ENCODE measurements at regions not wholly inside any gene's neighbourhood (a gene's known extent, or its start where the extent isn't known, plus 50 kb on each side); places are given as distances from the start of the nearest gene placed in this dataset.

DNA sequence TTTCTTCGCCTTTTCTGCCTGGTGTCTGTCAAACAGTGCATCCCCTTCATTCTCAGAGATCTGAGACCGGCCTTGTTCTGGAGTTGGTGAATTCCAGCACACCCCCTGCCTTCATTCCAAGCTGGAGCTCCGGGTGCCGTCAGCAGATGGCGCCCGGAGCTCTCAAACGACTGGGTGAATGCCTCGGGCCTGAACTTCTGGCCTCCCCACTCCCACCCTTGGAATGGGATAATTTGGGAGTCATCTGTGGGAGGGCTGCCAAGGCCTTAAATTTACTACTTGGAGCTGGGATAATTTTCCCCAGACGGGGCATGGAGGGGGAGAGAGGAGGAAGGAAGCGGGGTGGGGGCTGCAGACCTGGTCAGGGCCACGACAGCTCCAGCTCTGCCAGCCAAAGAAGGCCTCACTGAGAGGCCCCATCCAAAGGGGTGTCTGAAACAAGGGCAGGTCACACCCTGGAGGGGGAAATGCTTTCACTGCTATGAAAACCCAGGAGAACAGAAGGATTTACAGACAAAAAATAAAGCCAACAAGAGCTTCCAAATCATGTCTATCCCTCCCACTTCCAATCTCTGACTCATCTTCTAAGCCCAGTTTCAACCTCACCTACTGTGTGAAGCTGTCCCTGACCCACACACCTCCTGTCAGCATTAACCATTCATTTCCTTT, 187.9 kb downstream of the OPA1 start (continued):
- TF ChIP-seq ZNF561 (tag by site-specific recombination; IDR thresholded peaks at IDR 0.05; ENCODE audit: borderline replicate concordance) (peak; percentile 22; the same call in 1 of the 2 replicates), HOXD13 (CRISPR knock-in tag; IDR thresholded peaks at IDR 0.05; ENCODE audit: borderline replicate concordance) (no peak), ZNF37A (tag by site-specific recombination; IDR thresholded peaks at IDR 0.05) (no peak), ZNF629 (tag by site-specific recombination; IDR thresholded peaks at IDR 0.05) (0 out of 2 replicates have a peak, but pooled peaks have one; percentile 51), TCF7L2 (IDR thresholded peaks at IDR 0.05; ENCODE audit: borderline replicate concordance, low read depth, low read length) (no peak), ZBTB17 (tag by site-specific recombination; IDR thresholded peaks at IDR 0.05) (0 out of 2 replicates have a peak, but pooled peaks have one; percentile 14), GFI1B (tag by site-specific recombination; IDR thresholded peaks at IDR 0.05) (no peak), ZNF24 (tag by site-specific recombination; IDR thresholded peaks at IDR 0.05) (no peak), ZNF394 (tag by site-specific recombination; IDR thresholded peaks at IDR 0.05; ENCODE audit: borderline replicate concordance) (no peak), ZNF324 (tag by site-specific recombination; IDR thresholded peaks at IDR 0.05) (no peak), PBX3 (CRISPR knock-in tag; IDR thresholded peaks at IDR 0.05) (no peak), ZNF157 (tag by site-specific recombination; IDR thresholded peaks at IDR 0.05) (no peak), ZNF391 (tag by site-specific recombination; IDR thresholded peaks at IDR 0.05; ENCODE audit: borderline replicate concordance, low read depth) (peak; percentile 56; the same call in 1 of the 2 replicates), TSHZ1 (tag by site-specific recombination; IDR thresholded peaks at IDR 0.05; ENCODE audit: borderline replicate concordance) (no peak), ZNF214 (tag by site-specific recombination; IDR thresholded peaks at IDR 0.05; ENCODE audit: borderline replicate concordance) (no peak), ZNF660 (tag by site-specific recombination; IDR thresholded peaks at IDR 0.05) (peak; percentile 87; the same call in 1 of the 2 replicates), ZNF843 (tag by site-specific recombination; IDR thresholded peaks at IDR 0.05) (no peak), ZNF266 (tag by site-specific recombination; IDR thresholded peaks at IDR 0.05; ENCODE audit: low read depth) (no peak), ZNF548 (tag by site-specific recombination; IDR thresholded peaks at IDR 0.05) (no peak), ZNF311 (tag by site-specific recombination; IDR thresholded peaks at IDR 0.05; ENCODE audit: borderline replicate concordance) (no peak), ZNF2 (tag by site-specific recombination; IDR thresholded peaks at IDR 0.05) (peak; percentile 51; the same call in 1 of the 2 replicates), KLF10 (tag by site-specific recombination; IDR thresholded peaks at IDR 0.05) (peak; percentile 35; the same call in 1 of the 2 replicates)
- TF ChIP-seq, protein P1, sequence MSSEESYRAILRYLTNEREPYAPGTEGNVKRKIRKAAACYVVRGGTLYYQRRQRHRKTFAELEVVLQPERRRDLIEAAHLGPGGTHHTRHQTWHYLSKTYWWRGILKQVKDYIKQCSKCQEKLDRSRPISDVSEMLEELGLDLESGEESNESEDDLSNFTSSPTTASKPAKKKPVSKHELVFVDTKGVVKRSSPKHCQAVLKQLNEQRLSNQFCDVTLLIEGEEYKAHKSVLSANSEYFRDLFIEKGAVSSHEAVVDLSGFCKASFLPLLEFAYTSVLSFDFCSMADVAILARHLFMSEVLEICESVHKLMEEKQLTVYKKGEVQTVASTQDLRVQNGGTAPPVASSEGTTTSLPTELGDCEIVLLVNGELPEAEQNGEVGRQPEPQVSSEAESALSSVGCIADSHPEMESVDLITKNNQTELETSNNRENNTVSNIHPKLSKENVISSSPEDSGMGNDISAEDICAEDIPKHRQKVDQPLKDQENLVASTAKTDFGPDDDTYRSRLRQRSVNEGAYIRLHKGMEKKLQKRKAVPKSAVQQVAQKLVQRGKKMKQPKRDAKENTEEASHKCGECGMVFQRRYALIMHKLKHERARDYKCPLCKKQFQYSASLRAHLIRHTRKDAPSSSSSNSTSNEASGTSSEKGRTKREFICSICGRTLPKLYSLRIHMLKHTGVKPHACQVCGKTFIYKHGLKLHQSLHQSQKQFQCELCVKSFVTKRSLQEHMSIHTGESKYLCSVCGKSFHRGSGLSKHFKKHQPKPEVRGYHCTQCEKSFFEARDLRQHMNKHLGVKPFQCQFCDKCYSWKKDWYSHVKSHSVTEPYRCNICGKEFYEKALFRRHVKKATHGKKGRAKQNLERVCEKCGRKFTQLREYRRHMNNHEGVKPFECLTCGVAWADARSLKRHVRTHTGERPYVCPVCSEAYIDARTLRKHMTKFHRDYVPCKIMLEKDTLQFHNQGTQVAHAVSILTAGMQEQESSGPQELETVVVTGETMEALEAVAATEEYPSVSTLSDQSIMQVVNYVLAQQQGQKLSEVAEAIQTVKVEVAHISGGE (tag by site-specific recombination; conservative IDR thresholded peaks at IDR 0.05; ENCODE audit: low read depth): no peak
- TF ChIP-seq, protein P2, sequence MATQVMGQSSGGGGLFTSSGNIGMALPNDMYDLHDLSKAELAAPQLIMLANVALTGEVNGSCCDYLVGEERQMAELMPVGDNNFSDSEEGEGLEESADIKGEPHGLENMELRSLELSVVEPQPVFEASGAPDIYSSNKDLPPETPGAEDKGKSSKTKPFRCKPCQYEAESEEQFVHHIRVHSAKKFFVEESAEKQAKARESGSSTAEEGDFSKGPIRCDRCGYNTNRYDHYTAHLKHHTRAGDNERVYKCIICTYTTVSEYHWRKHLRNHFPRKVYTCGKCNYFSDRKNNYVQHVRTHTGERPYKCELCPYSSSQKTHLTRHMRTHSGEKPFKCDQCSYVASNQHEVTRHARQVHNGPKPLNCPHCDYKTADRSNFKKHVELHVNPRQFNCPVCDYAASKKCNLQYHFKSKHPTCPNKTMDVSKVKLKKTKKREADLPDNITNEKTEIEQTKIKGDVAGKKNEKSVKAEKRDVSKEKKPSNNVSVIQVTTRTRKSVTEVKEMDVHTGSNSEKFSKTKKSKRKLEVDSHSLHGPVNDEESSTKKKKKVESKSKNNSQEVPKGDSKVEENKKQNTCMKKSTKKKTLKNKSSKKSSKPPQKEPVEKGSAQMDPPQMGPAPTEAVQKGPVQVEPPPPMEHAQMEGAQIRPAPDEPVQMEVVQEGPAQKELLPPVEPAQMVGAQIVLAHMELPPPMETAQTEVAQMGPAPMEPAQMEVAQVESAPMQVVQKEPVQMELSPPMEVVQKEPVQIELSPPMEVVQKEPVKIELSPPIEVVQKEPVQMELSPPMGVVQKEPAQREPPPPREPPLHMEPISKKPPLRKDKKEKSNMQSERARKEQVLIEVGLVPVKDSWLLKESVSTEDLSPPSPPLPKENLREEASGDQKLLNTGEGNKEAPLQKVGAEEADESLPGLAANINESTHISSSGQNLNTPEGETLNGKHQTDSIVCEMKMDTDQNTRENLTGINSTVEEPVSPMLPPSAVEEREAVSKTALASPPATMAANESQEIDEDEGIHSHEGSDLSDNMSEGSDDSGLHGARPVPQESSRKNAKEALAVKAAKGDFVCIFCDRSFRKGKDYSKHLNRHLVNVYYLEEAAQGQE (tag by site-specific recombination; IDR thresholded peaks at IDR 0.05): no peak
- TF ChIP-seq, protein P3, sequence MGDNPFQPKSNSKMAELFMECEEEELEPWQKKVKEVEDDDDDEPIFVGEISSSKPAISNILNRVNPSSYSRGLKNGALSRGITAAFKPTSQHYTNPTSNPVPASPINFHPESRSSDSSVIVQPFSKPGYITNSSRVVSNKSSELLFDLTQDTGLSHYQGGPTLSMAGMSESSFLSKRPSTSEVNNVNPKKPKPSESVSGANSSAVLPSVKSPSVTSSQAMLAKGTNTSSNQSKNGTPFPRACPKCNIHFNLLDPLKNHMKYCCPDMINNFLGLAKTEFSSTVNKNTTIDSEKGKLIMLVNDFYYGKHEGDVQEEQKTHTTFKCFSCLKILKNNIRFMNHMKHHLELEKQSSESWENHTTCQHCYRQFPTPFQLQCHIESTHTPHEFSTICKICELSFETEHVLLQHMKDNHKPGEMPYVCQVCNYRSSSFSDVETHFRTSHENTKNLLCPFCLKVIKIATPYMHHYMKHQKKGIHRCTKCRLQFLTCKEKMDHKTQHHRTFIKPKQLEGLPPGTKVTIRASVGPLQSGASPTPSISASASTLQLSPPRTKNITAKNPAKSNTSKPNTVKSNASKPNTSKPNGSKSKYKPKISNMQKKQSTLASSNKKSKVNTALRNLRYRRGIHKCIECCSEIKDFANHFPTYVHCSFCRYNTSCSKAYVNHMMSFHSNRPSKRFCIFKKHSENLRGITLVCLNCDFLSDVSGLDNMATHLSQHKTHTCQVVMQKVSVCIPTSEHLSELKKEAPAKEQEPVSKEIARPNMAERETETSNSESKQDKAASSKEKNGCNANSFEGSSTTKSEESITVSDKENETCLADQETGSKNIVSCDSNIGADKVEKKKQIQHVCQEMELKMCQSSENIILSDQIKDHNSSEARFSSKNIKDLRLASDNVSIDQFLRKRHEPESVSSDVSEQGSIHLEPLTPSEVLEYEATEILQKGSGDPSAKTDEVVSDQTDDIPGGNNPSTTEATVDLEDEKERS (tag by site-specific recombination; IDR thresholded peaks at IDR 0.05): no peak

Data from HEK293 (cell line).